GM12875 (cell line): ENCODE measurements at regions not wholly inside any gene's neighbourhood (a gene's known extent, or its start where the extent isn't known, plus 50 kb on each side); places are given as distances from the start of the nearest gene placed in this dataset.

Source experiments
- H3K4me3 ChIP-seq: one replicate; pipeline ENCODE4 v1.5.1; 2011; ENCODE audit warnings: low read depth, low read length, control low read depth
- CTCF ChIP-seq: IDR thresholded peaks from 2 replicates; pipeline ENCODE4 v1.5.1; 2011; ENCODE audit warnings: low read depth, mild to moderate bottlenecking, control low read depth, inconsistent platforms, low read length, moderate library complexity, borderline replicate concordance; ENCODE audit not compliant: insufficient read depth

- H3K4me3 ChIP-seq = no peak overlapping the region
- no peak for TF ChIP-seq CTCF
These were observed 383.7 kb upstream of the ZNF507 start for GRCh38 chr19:31961667-31962066.

GRCh38 chr19:31962561-31962996 lies 382.8 kb upstream of the ZNF507 start:
- no peak overlapping the region for H3K4me3 ChIP-seq
- no peak for TF ChIP-seq CTCF

- H3K4me3 ChIP-seq = no peak overlapping the region
- no peak for TF ChIP-seq CTCF
These were observed 381.7 kb upstream of the ZNF507 start for GRCh38 chr19:31963746-31964145.

- TF ChIP-seq CTCF = no peak
- no peak overlapping the region for H3K4me3 ChIP-seq
These were observed 376.4 kb upstream of the ZNF507 start for GRCh38 chr19:31969016-31969415.

GRCh38 chr19:31970027-31970461 lies 375.4 kb upstream of the ZNF507 start:
- no peak for TF ChIP-seq CTCF
- no peak overlapping the region for H3K4me3 ChIP-seq

- H3K4me3 ChIP-seq = no peak overlapping the region
- TF ChIP-seq CTCF = no peak
These were observed 371.1 kb upstream of the ZNF507 start for GRCh38 chr19:31974290-31974689.

- H3K4me3 ChIP-seq = no peak overlapping the region
- TF ChIP-seq CTCF = no peak
These were observed 370.5 kb upstream of the ZNF507 start for GRCh38 chr19:31974941-31975340.
